Heart left ventricle (tissue), 13 donors: ENCODE measurements at regions not wholly inside any gene's neighbourhood (a gene's known extent, or its start where the extent isn't known, plus 50 kb on each side); places are given as distances from the start of the nearest gene placed in this dataset.

Experiments used
- POLR2A ChIP-seq, 2 donors: fragments of 450-650 bp; IDR thresholded peaks; one replicate each; pipeline ENCODE4 v1.6.1; 2017; ENCODE audit warnings: antibody characterized with exemption in 2 of 2, mild to moderate bottlenecking in 2 of 2, moderate library complexity in 2 of 2
- TF ChIP-seq, protein P1 (sequence below), 12 donors: fragments of 200-600 bp; sonication (generic) in 4 of 12; IDR thresholded peaks; one replicate each; pipeline versions ENCODE4 v1.5.0 to v1.8.0; 2018 to 2022; ENCODE audit warnings: antibody characterized with exemption in 12 of 12, mild to moderate bottlenecking in 5 of 12
- donor health status: ischemic (EF 13 %, LVEDD 7.1; RV severe dilation, severe dysfunction).
- donor health status: DM: no; HTN: yes; CAD: no.
- donor health status: DM: no; HTN: no; CAD: no.
- donor health status: ischemic (EF 25% LVEDD 6.9; RV normal size, moderate dysfunction).
- donor health status: ischemic (EF 25% LVEDD 5.7; RV mildly dilated, moderate dysfunction).
- donor health status: ischemic (EF 35%, LVEDD 5.7; RV mildly dilated, moderate dysfunction).
- donor health status: nonischemic (EF 11% LVEDD 7.7; RV severe dilation, severe dysfunction).
- donor health status: DM: yes; HTN: yes; CAD: no.
- donor health status: PGD.
- donor health status: ischemic (EF 29% LVEDD 5.4; RV normal size, mild dysfunction).
- donor health status: nonischemic (EF 23%, LVEDD 6.1; RV moderate dilation, normal function).

DNA sequence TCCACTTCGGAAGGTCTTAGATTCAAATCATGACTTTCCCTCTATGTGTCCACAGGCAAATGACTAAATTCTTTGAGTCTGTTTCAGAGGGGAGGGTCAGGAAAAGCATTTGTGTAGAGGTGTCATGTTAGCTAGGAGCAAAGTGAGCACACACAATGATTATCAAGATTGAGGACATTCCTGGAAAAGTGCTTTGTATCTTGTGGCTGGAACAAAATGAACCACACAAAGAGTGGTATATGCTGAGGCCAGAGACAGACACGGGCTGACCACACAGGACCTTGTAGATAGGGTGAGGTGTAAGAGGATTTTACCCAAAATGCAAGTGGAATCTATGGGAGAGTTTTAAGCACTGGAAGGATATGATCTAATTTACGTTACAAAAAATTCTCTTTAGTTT lies 245.3 kb upstream of the NMUR2 start:
- TF ChIP-seq, protein P1, sequence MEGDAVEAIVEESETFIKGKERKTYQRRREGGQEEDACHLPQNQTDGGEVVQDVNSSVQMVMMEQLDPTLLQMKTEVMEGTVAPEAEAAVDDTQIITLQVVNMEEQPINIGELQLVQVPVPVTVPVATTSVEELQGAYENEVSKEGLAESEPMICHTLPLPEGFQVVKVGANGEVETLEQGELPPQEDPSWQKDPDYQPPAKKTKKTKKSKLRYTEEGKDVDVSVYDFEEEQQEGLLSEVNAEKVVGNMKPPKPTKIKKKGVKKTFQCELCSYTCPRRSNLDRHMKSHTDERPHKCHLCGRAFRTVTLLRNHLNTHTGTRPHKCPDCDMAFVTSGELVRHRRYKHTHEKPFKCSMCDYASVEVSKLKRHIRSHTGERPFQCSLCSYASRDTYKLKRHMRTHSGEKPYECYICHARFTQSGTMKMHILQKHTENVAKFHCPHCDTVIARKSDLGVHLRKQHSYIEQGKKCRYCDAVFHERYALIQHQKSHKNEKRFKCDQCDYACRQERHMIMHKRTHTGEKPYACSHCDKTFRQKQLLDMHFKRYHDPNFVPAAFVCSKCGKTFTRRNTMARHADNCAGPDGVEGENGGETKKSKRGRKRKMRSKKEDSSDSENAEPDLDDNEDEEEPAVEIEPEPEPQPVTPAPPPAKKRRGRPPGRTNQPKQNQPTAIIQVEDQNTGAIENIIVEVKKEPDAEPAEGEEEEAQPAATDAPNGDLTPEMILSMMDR (IDR thresholded peaks at IDR 0.05), result no peak
- TF ChIP-seq POLR2A (IDR thresholded peaks at IDR 0.05), result no peak
